ENCODE measurements at regions not wholly inside any gene's neighbourhood (a gene's known extent, or its start where the extent isn't known, plus 50 kb on each side); places are given as distances from the start of the nearest gene placed in this dataset.
"Not testable (repeated sequence)": the region's sequence is repeated elsewhere in the genome, so short reads cannot be mapped to it uniquely, and the experiment has no call there.

DNA sequence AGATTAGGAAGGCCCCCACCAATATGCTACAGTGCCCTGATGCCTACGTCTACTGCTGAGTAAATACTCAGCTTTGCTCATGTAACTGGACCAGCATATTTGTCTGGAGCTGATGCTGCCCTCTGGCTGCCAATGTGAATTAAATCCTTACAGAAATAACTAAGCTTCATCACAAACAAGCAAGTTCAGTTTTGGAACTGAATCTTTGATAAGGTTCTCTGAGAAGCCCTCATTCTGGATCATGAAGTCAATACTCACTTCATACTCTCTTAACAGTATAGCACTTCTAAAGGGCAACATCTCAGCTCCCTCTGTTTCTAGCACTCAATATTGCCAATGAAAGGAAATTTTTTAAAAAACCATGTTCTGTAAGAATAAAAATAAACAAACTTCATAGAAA is 246.7 kb downstream of the ETV1 start:
- TF ChIP-seq, protein P1, sequence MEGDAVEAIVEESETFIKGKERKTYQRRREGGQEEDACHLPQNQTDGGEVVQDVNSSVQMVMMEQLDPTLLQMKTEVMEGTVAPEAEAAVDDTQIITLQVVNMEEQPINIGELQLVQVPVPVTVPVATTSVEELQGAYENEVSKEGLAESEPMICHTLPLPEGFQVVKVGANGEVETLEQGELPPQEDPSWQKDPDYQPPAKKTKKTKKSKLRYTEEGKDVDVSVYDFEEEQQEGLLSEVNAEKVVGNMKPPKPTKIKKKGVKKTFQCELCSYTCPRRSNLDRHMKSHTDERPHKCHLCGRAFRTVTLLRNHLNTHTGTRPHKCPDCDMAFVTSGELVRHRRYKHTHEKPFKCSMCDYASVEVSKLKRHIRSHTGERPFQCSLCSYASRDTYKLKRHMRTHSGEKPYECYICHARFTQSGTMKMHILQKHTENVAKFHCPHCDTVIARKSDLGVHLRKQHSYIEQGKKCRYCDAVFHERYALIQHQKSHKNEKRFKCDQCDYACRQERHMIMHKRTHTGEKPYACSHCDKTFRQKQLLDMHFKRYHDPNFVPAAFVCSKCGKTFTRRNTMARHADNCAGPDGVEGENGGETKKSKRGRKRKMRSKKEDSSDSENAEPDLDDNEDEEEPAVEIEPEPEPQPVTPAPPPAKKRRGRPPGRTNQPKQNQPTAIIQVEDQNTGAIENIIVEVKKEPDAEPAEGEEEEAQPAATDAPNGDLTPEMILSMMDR (IDR thresholded peaks at IDR 0.05; ENCODE audit: control insufficient read depth, insufficient read depth, low read depth, low read length, missing control alignments): peak; percentile 63
- DNase-seq (ENCODE audit: low read depth): no peak
- no peak overlapping the region for H3K4me3 ChIP-seq (ENCODE audit: control insufficient read depth, low read depth, low read length)

DNA sequence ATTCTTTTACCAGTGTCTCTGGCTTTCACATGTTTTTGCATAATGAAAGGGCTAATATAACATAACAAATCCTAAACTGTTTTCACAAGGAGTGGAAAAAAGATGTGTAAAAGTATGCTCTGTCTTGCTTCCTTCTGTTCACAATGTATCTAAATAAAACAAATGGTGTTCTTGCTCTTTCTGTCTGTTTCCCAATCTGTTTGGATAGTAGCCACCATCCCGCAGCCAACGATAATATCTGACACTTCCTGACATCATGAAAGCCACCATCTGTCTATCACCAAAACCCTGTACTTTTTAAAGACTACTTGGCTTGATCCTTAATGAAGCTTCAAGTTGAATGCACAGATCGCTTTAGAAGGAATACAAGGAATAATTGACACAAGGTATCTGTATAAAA is 246.2 kb downstream of the ETV1 start:
- no peak for DNase-seq (ENCODE audit: low read depth)
- TF ChIP-seq, protein P1 (IDR thresholded peaks at IDR 0.05; ENCODE audit: control insufficient read depth, insufficient read depth, low read depth, low read length, missing control alignments): no peak
- no peak overlapping the region for H3K4me3 ChIP-seq (ENCODE audit: control insufficient read depth, low read depth, low read length)

DNA sequence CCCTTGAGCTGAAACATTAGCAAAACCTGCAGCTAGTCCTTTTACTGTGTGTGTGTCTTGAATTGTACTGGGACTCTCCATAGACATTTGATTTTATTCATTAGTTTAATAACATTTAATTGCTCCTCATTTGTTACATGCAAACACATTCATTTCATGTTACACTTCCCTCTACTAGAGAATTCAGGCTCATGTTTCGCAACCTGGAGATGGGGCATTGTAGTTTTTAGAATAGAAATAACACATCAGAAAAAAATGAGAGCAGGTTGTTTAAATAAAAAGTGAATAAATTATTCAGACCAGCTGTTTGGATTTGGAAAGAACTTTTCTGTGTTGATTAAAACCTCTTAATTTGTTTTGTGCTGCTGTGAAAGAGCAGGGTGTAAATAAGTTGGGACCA is 243.9 kb downstream of the ETV1 start:
- TF ChIP-seq, protein P1 (IDR thresholded peaks at IDR 0.05; ENCODE audit: control insufficient read depth, insufficient read depth, low read depth, low read length, missing control alignments): no peak
- H3K4me3 ChIP-seq (ENCODE audit: control insufficient read depth, low read depth, low read length): no peak overlapping the region
- DNase-seq (ENCODE audit: low read depth): no peak

DNA sequence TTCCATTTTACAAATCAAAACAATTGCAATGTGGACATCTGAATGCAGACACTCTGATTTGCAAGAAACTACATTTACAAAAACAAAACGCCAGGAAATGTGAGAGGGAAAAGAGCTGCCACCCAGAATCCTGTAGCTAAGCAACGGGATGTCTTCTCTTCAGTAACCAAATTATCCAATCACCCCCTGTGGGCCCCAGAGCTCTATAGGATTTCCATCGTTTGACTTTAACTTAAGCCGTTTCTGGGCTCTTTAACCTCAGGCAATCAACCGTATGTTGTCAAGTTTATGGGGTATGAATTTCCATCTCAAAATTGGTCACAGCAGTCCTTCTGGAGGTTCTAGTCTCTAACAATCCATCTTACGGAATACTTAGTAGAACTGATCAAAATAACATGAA is 240.5 kb downstream of the ETV1 start:
- no peak overlapping the region for H3K4me3 ChIP-seq (ENCODE audit: control insufficient read depth, low read depth, low read length)
- TF ChIP-seq, protein P1 (IDR thresholded peaks at IDR 0.05; ENCODE audit: control insufficient read depth, insufficient read depth, low read depth, low read length, missing control alignments): no peak
- no peak for DNase-seq (ENCODE audit: low read depth)

DNA sequence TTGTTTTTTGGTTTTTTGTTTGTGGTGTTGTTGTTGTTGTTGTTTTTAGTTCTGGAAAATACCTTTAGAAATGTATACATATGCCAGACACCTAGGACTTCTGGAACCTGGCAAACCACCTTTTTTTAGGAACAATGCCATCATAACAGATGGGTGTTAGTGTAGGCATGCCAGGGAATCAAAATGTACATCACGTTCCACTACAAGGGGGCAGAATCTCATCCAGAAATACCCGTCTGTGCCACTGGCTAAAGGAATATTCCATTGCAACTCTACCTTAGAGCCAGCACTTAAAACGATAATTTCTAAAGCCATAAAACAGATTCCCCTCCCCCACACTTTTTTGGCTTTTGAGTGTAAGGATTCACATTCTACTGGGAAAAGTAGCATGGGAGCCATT is 239.8 kb downstream of the ETV1 start:
- H3K4me3 ChIP-seq (ENCODE audit: control insufficient read depth, low read depth, low read length): no peak overlapping the region
- TF ChIP-seq, protein P1 (IDR thresholded peaks at IDR 0.05; ENCODE audit: control insufficient read depth, insufficient read depth, low read depth, low read length, missing control alignments): no peak
- DNase-seq (ENCODE audit: low read depth): no peak

DNA sequence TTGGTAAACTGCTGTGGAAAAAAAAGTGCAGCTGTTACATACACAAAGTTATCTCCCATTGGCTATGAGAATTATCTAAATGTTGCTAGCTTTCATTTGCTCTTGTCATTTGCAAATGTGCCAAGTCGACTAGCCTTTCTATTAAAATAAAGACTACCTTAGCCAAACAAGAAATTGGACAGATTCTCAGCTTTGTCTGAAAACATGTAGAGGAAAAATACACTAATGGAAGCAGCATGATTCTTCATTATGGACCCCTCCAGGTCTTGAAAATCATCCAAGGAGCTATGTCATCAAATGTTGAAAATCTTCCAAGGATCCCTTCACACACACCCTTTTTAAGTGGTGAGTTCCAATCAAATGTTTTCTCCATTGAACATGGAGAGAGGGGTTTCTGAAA is 237.7 kb downstream of the ETV1 start:
- no peak overlapping the region for H3K4me3 ChIP-seq (ENCODE audit: control insufficient read depth, low read depth, low read length)
- DNase-seq (ENCODE audit: low read depth): no peak
- TF ChIP-seq, protein P1 (IDR thresholded peaks at IDR 0.05; ENCODE audit: control insufficient read depth, insufficient read depth, low read depth, low read length, missing control alignments): no peak

DNA sequence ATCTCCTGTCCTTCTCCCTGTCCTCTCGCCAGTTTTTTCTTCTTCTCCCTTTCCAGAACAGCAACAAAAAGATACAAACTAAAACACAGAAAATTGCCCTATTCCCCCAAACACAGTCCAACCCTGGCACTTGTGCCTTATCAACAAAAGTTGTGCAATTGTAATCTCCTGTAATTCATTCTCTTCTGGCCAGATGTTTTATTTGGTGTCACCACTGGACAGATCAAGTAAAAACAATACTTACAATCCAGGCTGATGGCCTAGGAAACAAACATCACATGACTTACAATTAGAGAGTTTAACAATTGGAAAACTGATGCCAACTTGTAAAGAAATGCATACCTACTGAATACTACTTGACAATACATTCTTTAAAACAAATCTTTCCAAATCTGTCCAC is 231.6 kb downstream of the ETV1 start:
- no peak overlapping the region for H3K4me3 ChIP-seq (ENCODE audit: control insufficient read depth, low read depth, low read length)
- TF ChIP-seq, protein P1 (IDR thresholded peaks at IDR 0.05; ENCODE audit: control insufficient read depth, insufficient read depth, low read depth, low read length, missing control alignments): no peak
- no peak for DNase-seq (ENCODE audit: low read depth)

DNA sequence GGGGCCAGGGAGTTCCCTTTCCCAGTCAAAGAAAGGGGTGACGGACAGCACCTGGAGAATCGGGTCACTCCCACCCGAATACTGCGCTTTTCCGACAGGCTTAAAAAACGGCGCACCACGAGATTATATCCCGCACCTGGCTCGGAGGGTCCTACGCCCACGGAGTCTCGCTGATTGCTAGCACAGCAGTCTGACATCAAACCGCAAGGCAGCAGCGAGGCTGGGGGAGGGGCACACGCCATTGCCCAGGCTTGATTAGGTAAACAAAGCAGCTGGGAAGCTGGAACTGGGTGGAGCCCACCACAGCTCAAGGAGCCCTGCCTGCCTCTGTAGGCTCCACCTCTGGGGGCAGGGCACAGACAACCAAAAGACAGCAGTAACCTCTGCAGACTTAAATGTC is 223.6 kb downstream of the ETV1 start:
- H3K4me3 ChIP-seq (ENCODE audit: control insufficient read depth, low read depth, low read length); DNase-seq (ENCODE audit: low read depth): not testable (repeated sequence)

All from AG09309 (cell line).